Non-pigmented ciliary epithelial cell (primary cell): ENCODE measurements at regions not wholly inside any gene's neighbourhood (a gene's known extent, or its start where the extent isn't known, plus 50 kb on each side); places are given as distances from the start of the nearest gene placed in this dataset.

Source experiments
- DNase-seq: peaks from one replicate; pipeline ENCODE4 v3.0.0-alpha.2; 2010; ENCODE audit warnings: low read depth

DNA sequence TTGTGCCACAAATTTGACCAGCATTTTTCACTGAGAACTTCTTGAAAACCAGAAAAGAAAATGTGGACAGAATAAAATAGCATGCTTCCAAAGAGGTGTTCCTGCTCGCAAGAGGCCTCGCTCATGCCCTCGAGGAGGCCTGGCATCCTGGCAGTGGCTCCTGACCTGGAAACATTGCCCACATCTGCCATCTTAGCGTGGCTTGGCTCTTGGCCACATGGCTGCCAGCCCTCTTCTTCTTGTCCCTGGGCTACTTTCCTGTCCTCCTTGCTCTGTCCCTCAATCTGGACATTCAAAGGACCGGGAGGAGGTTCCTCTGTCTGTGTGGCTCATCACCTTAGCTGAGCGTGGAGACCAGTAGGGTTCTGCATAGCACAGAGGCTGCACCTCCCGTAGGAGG lies 131.6 kb upstream of the TMEM72 start:
- no peak for DNase-seq

DNA sequence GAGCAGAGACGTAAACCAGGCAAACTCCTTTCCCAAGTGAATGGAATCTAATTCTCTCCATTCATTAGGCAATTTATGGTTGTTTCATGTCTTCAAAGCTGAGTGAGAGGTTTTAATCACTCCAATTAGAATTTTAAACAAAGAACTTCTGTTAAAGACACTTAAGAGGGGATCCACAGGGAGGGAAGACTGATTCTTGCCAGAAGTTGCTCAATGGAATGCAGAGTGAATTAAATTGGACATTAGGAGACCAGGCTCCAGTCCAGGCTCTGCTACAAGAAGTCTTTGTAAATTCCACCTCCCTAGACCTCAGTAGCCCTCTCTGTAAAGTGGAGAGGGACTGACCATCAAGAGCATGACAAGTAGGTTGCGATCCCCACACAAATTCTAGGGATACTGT lies 130.7 kb upstream of the TMEM72 start:
- DNase-seq: no peak

DNA sequence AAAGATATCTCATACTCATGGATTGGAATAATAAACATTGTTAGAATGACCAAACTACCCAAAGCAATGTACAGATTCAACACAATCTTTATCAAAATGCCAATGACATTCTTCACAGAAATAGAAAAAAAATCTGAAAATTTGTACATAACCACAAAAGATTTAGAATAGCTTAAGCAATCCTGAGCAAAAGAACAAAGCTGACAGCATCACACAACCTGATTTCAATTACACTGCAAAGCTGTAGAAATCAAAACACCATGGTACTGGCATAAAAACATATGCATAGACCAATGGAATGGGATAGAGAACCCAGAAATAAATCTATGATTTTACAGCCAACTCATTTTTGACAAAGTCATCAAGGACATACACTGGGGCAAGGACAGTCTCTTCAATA lies 130.0 kb upstream of the TMEM72 start:
- no peak for DNase-seq

DNA sequence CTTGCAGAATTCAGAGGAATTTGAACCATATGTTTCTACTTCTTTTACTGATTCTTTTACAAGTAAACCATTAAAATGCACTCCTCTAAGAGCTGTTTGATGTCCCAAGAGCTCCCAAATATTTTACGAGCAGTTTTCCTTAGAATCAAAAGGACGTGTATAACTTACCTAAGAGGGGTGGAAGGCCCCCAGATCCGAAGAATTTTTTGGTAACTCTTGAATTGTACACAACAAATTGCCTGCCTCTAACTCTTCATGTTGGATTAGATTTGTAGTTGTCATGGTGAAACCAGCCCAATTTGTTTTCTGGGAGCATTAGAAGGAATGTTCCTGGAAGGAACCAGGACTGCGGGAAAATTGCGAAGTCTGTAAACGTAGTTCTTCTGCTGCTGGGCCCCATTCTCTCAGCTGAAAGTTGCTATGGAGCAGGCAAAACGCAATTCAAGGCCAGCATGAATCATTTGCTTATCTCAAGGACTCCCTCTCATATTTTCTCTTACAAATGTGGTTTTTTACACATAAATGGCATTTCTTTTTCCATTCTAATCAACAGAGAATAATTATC lies 124.8 kb upstream of the TMEM72 start:
- peak; percentile 63 for DNase-seq

DNA sequence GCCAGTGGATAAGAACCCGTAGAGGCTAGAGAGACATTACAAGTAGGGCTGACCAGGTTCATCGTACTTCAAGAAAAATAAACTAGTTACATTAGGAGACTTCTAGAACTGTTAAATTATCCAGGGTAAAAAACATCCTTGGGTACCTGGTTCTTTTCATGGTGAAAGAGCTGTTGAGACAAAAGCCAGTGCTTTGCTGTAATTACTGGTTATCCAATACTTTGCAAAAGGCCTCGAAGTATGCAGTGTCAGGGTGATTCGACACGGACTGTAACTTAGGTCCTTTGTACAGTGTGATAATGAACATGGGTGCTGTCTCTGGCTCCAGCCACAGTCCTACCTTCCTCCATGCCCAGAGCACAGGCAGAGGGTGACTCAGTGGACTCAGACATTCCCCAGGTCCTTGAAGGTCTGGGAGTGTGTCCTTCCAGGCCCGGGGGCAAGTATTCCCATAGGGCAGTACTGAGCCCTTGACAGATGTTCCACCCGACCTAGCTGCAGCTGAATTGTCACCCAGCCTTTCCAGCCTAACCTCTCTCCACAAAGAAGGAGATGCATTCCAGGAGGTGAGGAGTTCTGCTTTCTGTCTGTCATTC lies 123.6 kb upstream of the TMEM72 start:
- no peak for DNase-seq

DNA sequence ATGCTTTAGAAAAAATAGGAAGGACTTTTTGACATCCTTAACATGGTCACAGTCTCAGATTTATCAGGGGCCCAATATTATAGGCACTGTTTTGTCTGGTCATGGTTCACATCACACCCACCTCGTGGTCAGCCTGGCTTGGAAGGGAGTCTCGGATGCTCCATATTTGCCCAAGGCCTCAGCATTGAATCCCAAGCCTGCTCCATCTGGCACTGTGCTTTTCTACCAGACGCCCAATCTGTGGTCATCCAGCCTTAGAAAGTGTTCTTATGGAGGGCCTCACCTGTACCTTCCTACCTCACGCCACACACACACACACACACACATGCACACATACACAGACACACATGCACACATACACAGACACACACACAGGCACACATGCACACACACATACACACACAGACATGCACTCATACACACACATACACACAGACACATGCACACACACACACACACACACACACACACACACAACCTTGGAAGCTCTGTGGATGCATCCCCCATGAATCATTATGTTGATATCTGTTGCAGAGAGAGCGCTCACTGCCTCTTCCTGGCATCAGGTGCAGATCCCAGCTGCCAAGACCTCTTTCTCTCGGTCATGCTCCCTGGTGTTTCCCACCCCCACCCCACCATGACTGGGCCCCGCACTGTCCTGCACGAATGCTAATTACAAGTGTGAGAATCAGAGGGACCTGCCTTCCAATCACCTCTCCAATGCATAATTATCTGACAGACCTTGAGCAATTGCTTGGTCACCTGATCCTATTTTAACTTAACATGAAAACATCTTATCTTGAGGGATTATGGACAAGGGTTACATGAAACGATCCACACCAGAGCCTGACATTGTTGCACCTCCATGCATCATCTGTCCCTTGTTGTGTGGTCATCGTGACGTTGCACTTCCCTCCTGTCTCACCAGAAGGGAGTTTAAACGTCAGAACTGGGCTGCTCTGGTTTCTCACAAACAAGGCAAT lies 122.7 kb upstream of the TMEM72 start:
- DNase-seq: no peak

DNA sequence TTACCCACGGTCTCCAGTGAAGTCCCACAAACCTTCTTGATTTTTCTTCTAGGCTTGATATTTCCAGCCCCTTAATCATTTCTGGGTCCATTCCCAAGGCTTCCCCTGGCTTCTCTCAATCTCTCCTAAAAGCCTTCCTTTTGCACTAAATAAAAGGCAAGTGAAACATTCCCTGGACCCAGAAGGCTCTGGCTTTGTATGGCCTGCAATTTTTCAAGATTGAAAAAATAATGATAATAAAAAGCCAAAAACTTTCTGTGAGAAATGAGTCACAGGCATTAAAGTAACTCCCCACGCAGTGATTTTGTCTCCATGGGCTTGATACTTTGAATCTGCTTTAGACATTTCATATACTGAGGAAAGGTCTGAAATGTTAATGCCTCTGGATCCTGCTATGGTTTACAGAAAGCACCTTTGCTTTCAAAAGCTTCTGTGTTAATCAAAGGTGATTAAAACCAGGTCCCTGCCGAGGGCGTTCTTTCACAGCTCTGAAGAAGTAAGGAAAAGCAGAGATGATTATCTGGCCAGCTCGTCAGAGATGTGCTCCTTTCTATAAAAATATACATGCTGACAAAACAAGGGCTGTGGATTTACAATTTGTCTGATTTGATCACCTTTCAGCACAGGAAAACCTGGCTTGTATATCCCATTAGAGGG lies 118.9 kb upstream of the TMEM72 start:
- no peak for DNase-seq

DNA sequence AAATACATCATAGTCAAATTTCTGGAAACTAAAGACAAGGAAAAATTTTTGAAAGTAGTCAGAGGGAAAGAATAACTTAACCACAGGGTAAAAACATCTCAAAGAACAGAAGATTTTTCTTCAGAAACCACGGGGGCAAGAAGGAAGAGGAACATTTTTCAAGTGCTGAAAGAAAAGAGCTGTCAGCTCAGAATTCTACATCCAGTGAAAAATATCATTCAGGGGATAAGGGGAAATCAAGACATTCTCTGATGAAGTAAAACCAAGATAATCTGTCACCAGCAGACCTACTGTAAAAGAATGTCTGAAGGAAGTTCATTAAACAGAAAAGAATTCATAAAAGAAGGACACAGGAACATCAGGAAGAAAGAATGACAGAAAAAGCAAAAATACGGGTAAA lies 111.2 kb upstream of the TMEM72 start:
- no peak for DNase-seq

DNA sequence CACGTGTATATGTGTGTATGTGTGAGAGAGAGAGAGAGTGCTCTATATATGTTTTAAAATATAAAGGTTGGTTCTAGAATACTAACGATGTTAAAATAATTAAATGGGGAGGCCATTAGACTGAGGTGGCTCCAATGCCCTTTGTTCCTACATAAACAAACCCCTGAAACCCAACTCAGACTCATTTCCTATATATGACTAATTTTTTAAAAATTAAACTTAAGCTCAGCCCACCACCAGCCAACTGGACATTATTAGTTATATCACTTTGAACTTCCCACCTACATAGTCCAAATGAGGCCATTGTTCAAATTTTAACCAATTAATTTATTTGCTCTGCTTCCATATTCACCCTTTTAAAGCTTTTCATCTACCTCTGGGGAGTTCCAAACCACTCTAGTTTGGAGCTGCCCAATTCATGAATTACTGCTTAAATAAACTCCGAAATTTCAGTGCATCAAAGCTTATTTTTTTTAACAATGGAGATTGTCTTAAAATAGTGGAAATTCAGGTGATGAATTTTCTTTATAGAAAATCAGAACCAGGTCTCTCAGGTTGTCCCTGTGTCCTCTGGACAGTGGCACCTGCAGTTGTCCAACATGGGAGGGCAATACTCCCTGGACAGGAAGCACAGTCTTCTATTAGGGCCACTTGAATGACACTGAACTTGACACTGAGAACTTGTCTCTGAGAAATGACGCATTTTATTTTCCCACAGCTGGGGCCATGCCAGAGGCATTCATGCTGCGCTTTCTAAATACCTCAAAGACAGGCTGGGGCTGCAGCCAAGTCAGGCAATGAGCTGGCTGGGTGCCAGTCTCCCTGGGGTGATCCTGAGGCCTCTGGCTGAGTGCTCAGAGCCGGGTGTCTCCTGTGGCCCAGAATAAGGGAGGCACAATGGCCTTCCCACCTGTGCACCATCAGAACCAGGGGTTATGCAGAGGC lies 109.5 kb upstream of the TMEM72 start:
- peak; percentile 95 for DNase-seq

DNA sequence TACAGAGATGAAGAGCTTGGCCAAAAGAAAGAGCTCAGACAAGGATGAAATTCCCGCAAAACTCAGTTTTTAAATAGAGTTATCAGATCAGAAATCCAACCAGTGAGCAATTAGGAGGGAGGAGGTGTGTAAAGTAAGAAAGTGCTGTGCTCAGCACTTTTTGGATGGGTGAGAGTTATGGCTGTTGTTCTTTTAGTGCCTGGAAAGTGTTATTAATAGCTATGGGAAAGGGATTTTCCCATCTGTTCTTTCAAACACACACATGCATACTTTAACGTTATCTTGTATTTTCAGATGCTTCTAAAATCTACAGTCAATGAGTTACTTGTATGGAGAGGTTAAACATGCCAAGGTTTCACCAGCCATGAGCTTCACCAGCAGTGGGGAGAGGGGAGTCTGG lies 107.3 kb upstream of the TMEM72 start:
- no peak for DNase-seq

DNA sequence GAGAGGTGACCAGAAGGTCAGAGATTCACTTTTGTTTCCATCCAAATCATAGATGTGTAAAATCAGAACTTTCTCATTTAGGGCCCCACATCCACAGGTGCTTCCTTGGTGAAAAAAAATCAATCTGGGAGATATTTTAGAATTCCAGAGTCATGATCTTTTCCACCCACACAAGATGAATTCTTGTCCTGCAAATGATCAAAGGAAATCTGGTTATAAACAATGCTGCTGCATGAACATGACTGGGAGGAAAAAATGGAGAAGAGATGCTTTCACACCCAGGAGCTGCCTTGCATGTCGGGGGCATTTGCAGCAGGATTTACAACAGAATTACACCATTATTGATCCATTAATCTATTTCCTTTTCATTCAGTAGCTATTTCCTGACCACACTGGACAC lies 106.5 kb upstream of the TMEM72 start:
- no peak for DNase-seq

DNA sequence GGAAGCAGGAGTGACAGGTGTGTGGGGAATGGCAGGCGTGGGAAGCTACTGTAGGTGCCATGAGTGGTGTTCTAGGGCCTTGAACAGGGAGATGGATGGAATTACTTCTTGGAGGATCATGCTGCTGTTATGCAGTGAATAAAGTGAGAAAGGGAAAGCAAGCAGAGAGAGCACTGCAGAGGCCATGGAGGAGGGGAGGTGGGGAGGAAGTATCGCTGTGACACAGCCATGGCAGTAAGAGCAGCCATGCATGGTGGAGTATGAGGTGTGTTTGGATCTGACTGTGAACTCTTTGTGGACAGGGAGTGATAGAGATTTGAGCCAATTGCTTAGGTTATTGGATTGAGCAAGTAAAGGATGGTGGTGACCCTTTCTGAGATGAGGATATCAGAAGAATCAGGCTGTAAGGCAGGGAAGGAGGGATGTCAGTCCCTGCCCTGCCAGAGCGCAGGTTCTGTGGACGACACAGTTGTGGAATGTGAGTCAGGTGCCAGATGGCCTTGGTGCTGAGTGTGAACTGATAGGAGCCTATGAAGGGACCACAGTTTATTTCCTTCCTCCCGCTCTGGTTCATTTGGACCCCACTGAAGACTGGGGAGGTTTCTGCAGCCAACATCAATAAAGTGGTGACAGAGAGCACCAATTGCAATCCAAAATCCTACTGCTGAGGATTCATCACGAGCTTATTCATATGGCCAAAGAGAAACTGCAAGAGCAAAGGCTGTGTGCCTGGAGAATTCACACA lies 105.5 kb upstream of the TMEM72 start:
- no peak for DNase-seq

DNA sequence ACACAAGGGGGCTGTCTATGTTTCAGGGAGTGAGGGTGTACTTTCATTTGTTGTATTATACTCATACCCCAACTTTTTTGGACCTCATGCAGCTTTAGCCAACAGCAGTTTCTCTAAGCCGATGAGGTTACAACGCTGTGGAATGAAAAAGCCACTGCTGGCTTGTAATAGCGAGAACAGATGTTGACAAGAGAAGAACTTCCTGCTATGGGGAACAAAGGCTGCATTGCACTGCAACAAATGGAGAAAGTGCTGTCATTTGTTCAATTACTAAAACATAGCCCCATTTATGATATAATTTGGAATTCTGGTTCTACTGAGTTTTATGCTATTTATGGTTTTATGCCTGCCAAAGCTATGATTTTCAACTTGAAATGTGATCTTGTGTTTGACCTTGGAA lies 104.2 kb upstream of the TMEM72 start:
- no peak for DNase-seq

DNA sequence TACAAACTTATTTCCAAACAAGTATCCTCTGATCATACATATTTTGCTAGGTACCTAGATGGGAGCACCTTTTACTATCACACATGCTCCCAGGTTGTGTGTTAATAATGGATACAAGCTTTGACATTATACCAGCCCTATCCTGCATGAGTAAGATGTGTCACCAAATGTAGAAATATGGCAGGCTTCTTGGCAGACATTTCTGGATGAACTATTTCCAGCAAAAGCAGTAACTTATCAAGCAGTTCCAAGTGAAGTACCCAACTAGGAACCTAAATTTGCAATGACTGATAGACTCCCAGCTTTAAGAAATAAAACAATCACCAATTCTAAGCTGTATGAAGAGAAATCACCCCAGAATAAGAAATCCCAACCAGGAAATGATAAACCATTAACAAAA lies 103.7 kb upstream of the TMEM72 start:
- DNase-seq: no peak

DNA sequence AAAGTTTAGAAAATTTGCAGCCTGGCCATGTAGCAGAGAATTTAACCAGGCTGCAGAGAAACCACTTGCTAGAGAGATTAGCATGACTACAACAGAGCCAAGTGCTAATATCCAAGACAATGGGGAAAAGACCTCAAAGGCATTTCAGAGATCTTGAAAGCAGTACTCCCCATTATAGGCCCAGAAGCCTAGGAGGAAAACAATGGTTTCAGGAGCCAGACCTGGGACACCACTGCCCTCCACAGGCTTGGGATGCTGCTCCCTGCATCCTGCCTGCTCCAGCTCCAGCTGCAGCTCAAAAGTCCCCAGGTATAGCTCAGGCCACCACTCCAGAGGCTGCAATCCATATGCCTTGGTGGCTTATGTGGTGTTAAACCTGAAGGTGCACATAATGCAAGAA lies 101.5 kb upstream of the TMEM72 start:
- DNase-seq: no peak

DNA sequence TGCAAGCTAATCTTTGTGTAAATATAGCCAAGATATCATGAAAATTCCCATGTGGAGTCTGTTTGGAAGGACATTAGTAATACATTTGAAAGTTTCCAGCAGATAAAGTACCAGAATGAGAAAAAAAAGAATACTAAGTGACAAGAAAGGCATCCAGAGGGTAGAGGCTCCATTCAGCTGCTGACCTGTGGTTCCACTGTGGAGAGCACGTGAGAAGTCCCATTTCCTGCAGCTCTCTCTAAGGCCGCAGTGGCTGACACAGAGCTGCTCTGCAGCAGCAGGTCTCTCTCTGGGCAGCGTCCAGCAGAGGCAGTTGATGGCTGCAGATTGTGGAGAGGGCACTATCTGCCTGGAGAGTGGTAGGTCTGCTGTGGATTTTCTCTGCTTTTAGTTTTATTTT lies 100.1 kb upstream of the TMEM72 start:
- DNase-seq: no peak

DNA sequence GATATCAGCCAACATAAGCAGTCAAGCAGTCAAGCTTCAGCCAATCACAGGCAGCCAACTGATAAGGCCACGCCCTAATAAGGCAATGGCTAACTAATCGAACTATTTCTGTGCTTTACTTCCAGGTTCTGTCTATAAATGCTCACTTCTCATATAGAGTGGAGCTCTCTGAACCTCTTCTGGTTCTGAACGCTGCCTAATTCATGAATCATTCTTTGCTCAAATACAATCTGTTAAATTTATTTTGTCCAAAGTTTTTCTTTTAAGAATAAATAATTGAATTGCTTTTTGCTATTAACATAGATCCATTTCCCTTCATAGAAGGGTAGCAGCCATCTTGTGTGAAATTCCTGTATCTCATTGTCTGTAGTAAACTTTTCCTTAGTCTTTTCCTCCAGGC lies 97.9 kb upstream of the TMEM72 start:
- no peak for DNase-seq

DNA sequence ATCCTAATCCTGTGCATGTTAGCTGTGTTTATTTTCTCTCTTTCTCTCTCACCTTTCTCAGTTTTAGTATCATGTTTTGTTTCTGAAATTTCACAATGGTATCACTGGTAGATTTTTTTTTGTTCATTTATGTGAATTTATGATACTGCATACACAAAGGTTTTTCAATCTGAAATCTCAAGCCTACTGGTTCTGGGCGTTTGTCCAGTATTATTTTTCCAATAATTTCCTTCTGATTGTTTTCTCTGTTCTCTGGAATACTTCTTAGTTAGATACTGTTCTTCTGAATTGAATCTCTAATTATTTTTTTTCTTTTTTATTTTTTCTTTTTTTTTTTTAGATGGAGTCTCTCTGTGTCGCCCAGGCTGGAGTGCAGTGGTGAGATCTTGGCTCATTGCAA lies 96.2 kb upstream of the TMEM72 start:
- no peak for DNase-seq

DNA sequence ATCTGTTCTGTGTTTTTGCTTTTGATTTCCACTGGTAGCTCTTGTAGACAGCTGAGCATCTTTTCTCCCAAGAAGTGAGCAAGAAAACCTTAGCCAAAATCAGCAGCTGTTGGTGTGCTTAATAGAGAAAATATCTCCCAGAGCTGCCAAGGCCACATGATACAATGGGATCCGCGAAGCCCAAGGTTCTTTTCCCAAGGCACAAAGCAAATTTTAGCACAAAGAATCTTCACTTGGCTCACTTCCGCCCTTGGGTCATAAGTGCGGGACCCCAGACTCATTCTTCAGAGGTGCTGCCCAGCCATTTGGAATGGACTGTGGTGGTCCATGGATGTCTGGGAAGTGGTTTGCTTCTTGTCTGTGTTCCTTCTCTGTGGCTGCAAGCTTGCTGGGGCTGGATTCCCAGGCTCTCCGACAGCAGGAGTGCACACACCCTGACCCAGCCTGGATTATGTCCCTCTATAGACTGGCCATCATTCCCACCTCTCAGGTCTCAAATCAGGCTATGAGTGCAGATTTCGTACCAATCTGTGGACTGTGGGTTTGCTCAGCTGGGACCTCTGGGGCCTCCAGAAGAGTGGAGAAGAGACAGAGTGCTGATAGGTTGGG lies 93.0 kb upstream of the TMEM72 start:
- DNase-seq: no peak

DNA sequence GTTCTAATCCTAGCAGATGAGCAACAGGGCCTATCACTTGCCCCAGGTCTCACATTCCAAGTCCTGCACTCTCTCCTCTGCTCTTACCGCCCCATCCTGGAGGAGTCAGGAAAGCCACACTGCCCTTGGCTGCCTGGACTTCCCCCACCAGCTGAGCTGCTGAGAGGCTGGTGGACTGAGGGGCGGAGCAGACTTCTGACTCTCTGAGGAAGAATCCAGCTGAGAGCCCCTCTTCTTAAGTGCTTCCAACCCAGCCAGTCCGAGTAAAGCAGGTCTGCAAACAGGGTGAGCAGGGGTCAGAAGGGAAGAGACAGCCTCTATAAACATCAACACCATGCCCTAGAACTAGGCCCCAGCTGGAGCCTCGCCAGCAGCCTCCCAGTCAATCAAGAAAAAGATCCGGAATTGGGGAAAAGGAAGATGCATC lies 92.4 kb upstream of the TMEM72 start:
- no peak for DNase-seq

DNA sequence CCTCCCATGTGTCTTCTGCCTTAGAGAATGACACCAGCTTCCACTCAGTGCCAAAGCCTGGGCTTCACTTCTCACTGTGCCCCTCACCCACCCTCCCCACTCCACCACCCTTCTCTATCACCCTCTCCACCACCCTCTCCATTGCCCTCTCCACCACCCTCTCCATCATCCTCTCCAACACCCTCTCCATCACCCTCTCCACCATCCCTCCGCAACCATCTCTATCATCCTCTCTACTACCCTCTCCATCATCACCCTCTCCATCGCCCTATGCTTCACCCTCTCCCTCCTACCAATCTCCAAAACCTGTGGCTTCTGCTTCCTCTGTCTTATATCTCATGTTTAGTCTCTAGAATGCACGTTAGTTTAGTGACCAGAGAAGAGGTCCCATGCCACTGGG lies 91.0 kb upstream of the TMEM72 start:
- no peak for DNase-seq
